ENCODE measurements at regions not wholly inside any gene's neighbourhood (a gene's known extent, or its start where the extent isn't known, plus 50 kb on each side); places are given as distances from the start of the nearest gene placed in this dataset.

GRCh38 chr2:215606219-215606618, 170.4 kb upstream of the FN1 start:
- TF ChIP-seq ZBTB26 (CRISPR knock-in tag; IDR thresholded peaks at IDR 0.05; ENCODE audit: borderline replicate concordance) (no peak), EZH2 (conservative IDR thresholded peaks at IDR 0.05; ENCODE audit: low read depth, low read length) (no peak), ETV5 (CRISPR knock-in tag; IDR thresholded peaks at IDR 0.05; ENCODE audit: borderline replicate concordance) (no peak), ZC3H4 (CRISPR knock-in tag; IDR thresholded peaks at IDR 0.05; ENCODE audit: borderline replicate concordance) (no peak), SMC3 (IDR thresholded peaks at IDR 0.05; ENCODE audit: low read length) (no peak), DDIT3 (CRISPR knock-in tag; IDR thresholded peaks at IDR 0.05) (no peak), SNAPC4 (CRISPR knock-in tag; IDR thresholded peaks at IDR 0.05) (no peak), EP300 (IDR thresholded peaks at IDR 0.05; ENCODE audit: low read depth in 2 of 2, low read length in 2 of 2) (no peak), EP300 (CRISPR knock-in tag; IDR thresholded peaks at IDR 0.05; ENCODE audit: borderline replicate concordance) (no peak), CTCF (CRISPR knock-in tag; IDR thresholded peaks at IDR 0.05) (no peak), ZNF615 (CRISPR knock-in tag; IDR thresholded peaks at IDR 0.05; ENCODE audit: borderline replicate concordance) (no peak), GABPA (IDR thresholded peaks at IDR 0.05; ENCODE audit: low read depth, low read length) (no peak), GABPA (CRISPR knock-in tag; IDR thresholded peaks at IDR 0.05; ENCODE audit: low read depth) (no peak), PLRG1 (conservative IDR thresholded peaks at IDR 0.05) (no peak), SALL2 (CRISPR knock-in tag; IDR thresholded peaks at IDR 0.05) (no peak), CBX2 (IDR thresholded peaks at IDR 0.05; ENCODE audit: low read depth, low read length) (no peak), CBX2 (CRISPR knock-in tag; IDR thresholded peaks at IDR 0.05; ENCODE audit: low read depth) (no peak)

Measured in HepG2 (cell line).